Heart left ventricle (tissue), 13 donors: ENCODE measurements at regions not wholly inside any gene's neighbourhood (a gene's known extent, or its start where the extent isn't known, plus 50 kb on each side); places are given as distances from the start of the nearest gene placed in this dataset.

Experiments
- POLR2A ChIP-seq, 2 donors: fragments of 450-650 bp; IDR thresholded peaks; one replicate each; pipeline ENCODE4 v1.6.1; 2017; ENCODE audit warnings: antibody characterized with exemption in 2 of 2, mild to moderate bottlenecking in 2 of 2, moderate library complexity in 2 of 2
- TF ChIP-seq, protein P1 (sequence below), 12 donors: fragments of 200-600 bp; sonication (generic) in 4 of 12; IDR thresholded peaks; one replicate each; pipeline versions ENCODE4 v1.5.0 to v1.8.0; 2018 to 2022; ENCODE audit warnings: antibody characterized with exemption in 12 of 12, mild to moderate bottlenecking in 5 of 12
- donor health status: ischemic (EF 13 %, LVEDD 7.1; RV severe dilation, severe dysfunction).
- donor health status: DM: no; HTN: yes; CAD: no.
- donor health status: DM: no; HTN: no; CAD: no.
- donor health status: ischemic (EF 25% LVEDD 6.9; RV normal size, moderate dysfunction).
- donor health status: ischemic (EF 25% LVEDD 5.7; RV mildly dilated, moderate dysfunction).
- donor health status: ischemic (EF 35%, LVEDD 5.7; RV mildly dilated, moderate dysfunction).
- donor health status: nonischemic (EF 11% LVEDD 7.7; RV severe dilation, severe dysfunction).
- donor health status: DM: yes; HTN: yes; CAD: no.
- donor health status: PGD.
- donor health status: ischemic (EF 29% LVEDD 5.4; RV normal size, mild dysfunction).
- donor health status: nonischemic (EF 23%, LVEDD 6.1; RV moderate dilation, normal function).

DNA sequence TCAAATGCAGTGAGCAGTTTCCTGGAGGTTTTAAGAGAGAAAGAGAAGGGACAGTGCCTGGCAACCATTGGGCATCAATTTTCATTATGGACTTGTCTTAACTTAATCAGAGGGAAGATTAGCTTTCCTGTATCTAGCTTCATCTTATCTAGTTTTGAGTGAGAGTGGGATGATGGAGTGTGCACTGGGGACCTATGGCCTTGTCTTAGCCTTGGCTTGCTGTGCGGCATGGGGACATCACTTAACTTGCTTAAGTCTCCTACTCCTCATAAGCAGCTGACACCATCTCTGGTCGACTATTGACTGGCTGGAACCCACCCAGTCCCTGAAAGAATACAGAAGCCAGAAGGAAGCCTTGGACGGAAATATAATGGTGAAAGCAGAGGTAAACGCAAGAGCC is 344.0 kb downstream of the SOX11 start:
- TF ChIP-seq, protein P1, sequence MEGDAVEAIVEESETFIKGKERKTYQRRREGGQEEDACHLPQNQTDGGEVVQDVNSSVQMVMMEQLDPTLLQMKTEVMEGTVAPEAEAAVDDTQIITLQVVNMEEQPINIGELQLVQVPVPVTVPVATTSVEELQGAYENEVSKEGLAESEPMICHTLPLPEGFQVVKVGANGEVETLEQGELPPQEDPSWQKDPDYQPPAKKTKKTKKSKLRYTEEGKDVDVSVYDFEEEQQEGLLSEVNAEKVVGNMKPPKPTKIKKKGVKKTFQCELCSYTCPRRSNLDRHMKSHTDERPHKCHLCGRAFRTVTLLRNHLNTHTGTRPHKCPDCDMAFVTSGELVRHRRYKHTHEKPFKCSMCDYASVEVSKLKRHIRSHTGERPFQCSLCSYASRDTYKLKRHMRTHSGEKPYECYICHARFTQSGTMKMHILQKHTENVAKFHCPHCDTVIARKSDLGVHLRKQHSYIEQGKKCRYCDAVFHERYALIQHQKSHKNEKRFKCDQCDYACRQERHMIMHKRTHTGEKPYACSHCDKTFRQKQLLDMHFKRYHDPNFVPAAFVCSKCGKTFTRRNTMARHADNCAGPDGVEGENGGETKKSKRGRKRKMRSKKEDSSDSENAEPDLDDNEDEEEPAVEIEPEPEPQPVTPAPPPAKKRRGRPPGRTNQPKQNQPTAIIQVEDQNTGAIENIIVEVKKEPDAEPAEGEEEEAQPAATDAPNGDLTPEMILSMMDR (IDR thresholded peaks at IDR 0.05) = no peak
- no peak for TF ChIP-seq POLR2A (IDR thresholded peaks at IDR 0.05)
